ENCODE measurements at regions not wholly inside any gene's neighbourhood (a gene's known extent, or its start where the extent isn't known, plus 50 kb on each side); places are given as distances from the start of the nearest gene placed in this dataset.

- H2AFZ ChIP-seq (replicated peaks; ENCODE audit: low read length, poor library complexity) = no peak overlapping the region
- no peak overlapping the region for H4K91ac ChIP-seq (ENCODE audit: insufficient read depth, low read depth, low read length)
- TF ChIP-seq RFX5 (IDR thresholded peaks at IDR 0.05; ENCODE audit: low read depth, low read length) (no peak), CEBPB (IDR thresholded peaks at IDR 0.05; ENCODE audit: low read depth, low read length) (peak; percentile 51)
- H2BK5ac ChIP-seq (ENCODE audit: low read depth, low read length, poor library complexity, severe bottlenecking) = no peak overlapping the region
- H3K14ac ChIP-seq (replicated peaks; ENCODE audit: low read depth, low read length) = no peak overlapping the region
- H3K9me3 ChIP-seq (ENCODE audit: control insufficient read depth, insufficient read depth, low read length) = no peaks in the 10 kb centered on the region
- no peak overlapping the region for H3K4ac ChIP-seq (ENCODE audit: low read depth, low read length)
- H3K4me1 ChIP-seq (ENCODE audit: control insufficient read depth, insufficient read depth, low read length) = no peaks in the 10 kb centered on the region
- no peak overlapping the region for H3K23ac ChIP-seq (ENCODE audit: low read depth, low read length)
- no peaks in the 10 kb centered on the region for H3K36me3 ChIP-seq (ENCODE audit: control insufficient read depth, insufficient read depth, low read length)
- H3K9ac ChIP-seq (ENCODE audit: low read depth, low read length) = no peak overlapping the region
- no peak overlapping the region for H3K56ac ChIP-seq (ENCODE audit: extremely low read depth, insufficient read depth, low read length)
- H3K9me1 ChIP-seq (ENCODE audit: insufficient read depth, low read length) = no peaks in the 10 kb centered on the region
- H2BK15ac ChIP-seq (ENCODE audit: low read depth, low read length) = no peak overlapping the region
- CTCF ChIA-PET = no interaction called here
- no peaks in the 10 kb centered on the region for H3K27me3 ChIP-seq (ENCODE audit: control insufficient read depth, insufficient read depth, low read length)
- H3K27ac ChIP-seq (ENCODE audit: insufficient read depth, low read length) = no peak overlapping the region
- DNase-seq (no peak), ATAC-seq (ENCODE audit: low read depth) (no peak)
- H2AK9ac ChIP-seq (replicated peaks; ENCODE audit: low read depth, low read length, poor library complexity) = no peak overlapping the region
- dilution Hi-C loops (cut with HindIII; ENCODE audit: low sequenced_read_pairs, unreplicated experiment) (no loop called here), intact Hi-C loops (cut with micrococcal nuclease) (loop anchor here (10.0 kb wide), 1 partner anchor 250 kb away; no protein-coding TSS in a partner anchor), in situ Hi-C loops (cut with MboI; ENCODE audit: low sequenced_read_pairs) (loop anchor here (25.0 kb wide), 1 partner anchor 742 kb away; no protein-coding TSS in a partner anchor)
- no peak overlapping the region for H4K5ac ChIP-seq (ENCODE audit: low read depth, low read length)
- no peak overlapping the region for H2AK5ac ChIP-seq (ENCODE audit: low read depth, low read length)
- no TSS peak for BruUV-seq (replicated peaks)
- no peak overlapping the region for H3K18ac ChIP-seq (ENCODE audit: low read depth, low read length)
- POLR2A ChIA-PET (ENCODE audit: unreplicated experiment) = no interaction called here
- H4K20me1 ChIP-seq (ENCODE audit: insufficient read depth, low read length) = no peaks in the 10 kb centered on the region
- no peaks in the 10 kb centered on the region for H3K79me1 ChIP-seq (ENCODE audit: low read depth in 1 of 2, low read length in 2 of 2)
- no peak overlapping the region for H4K8ac ChIP-seq (ENCODE audit: low read depth in 2 of 2, low read length in 2 of 2)
- H2BK120ac ChIP-seq (ENCODE audit: low read depth, low read length) = no peak overlapping the region
- WGBS, 2 experiments (ENCODE audit: extremely low coverage in 2 of 2, insufficient read length in 1 of 2) = no CpG with 5 or more reads among the region's 2 CpGs
- no peak overlapping the region for H2BK20ac ChIP-seq (ENCODE audit: low read depth, low read length)
- H3K4me2 ChIP-seq (ENCODE audit: low read depth, low read length) = no peak overlapping the region
- H3K4me3 ChIP-seq (ENCODE audit: insufficient read depth, low read depth, low read length) = no peak overlapping the region
These were observed 244.6 kb downstream of the NKX6-1 start for GRCh38 chr4:84254537-84254936.

Measured in IMR-90 (cell line).